HCT116 (cell line): ENCODE measurements at regions not wholly inside any gene's neighbourhood (a gene's known extent, or its start where the extent isn't known, plus 50 kb on each side); places are given as distances from the start of the nearest gene placed in this dataset.

Source experiments
- EGR1 ChIP-seq: IDR thresholded peaks from 2 replicates; pipeline ENCODE4 v1.6.1; 2012; ENCODE audit warnings: low read depth
- EZH2 ChIP-seq: fragments of 200-600 bp; sonication (generic); IDR thresholded peaks from 2 replicates; pipeline ENCODE4 v1.6.1; 2017; ENCODE audit warnings: antibody characterized with exemption, mixed run types
- POLR2A ChIP-seq: IDR thresholded peaks from 2 replicates; pipeline ENCODE4 v1.7.0; 2011; ENCODE audit warnings: borderline replicate concordance; ENCODE audit not compliant: insufficient read depth, insufficient read length; ENCODE audit errors: extremely low read depth
- POLR2AphosphoS5 ChIP-seq: IDR thresholded peaks from 2 replicates; pipeline ENCODE4 v1.6.1; 2011; ENCODE audit warnings: mild to moderate bottlenecking, low read depth, low read length, moderate library complexity
- YY1 ChIP-seq: IDR thresholded peaks from 2 replicates; pipeline ENCODE4 v1.6.1; 2011; ENCODE audit warnings: low read length, low read depth, moderate library complexity, mild to moderate bottlenecking; ENCODE audit not compliant: insufficient replicate concordance; ENCODE audit errors: extremely low read depth
- ZNF274 ChIP-seq: fragments of 200-500 bp; sonication (Bioruptor generic); IDR thresholded peaks from 2 replicates; pipeline ENCODE4 v1.6.1; 2014; ENCODE audit warnings: mild to moderate bottlenecking, low read depth, low read length, inconsistent platforms
- TF ChIP-seq, protein P1 (sequence below), 3 experiments: fragments of 200-600 bp in 1 of 3; sonication (generic) in 1 of 3; IDR thresholded peaks in 2 of 3; conservative IDR thresholded peaks in 1 of 3; 2 replicates each; pipeline ENCODE4 v1.5.1; 2012 to 2017; ENCODE audit warnings: low read depth in 2 of 3, low read length in 2 of 3, antibody characterized with exemption in 1 of 3, borderline replicate concordance in 1 of 3, control low read depth in 1 of 3, mild to moderate bottlenecking in 1 of 3, mixed read lengths in 1 of 3, mixed run types in 1 of 3, moderate library complexity in 1 of 3; ENCODE audit not compliant: insufficient read depth in 1 of 3

DNA sequence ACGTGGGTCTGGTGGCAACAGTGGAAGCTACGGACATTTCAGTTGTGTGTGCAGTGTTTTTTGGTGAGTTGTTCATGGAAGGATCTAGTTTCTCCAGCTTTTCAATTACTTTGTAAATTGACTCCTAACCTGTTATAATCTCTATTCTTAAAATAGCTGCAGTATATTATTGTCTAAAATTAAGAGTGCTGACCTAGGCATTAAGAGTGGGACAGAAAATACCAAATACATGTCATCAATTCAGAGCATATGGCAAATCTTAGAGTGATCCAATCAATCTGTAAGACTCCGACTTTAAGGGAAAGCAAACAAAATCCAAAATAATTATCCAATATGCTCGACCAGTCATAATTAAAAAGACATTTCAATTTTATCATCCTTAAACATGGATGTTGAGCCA lies 338.1 kb upstream of the PCDH9 start:
- TF ChIP-seq EZH2 (no peak), POLR2AphosphoS5 (no peak), YY1 (no peak), EGR1 (no peak), POLR2A (no peak), ZNF274 (no peak)
- TF ChIP-seq, protein P1, sequence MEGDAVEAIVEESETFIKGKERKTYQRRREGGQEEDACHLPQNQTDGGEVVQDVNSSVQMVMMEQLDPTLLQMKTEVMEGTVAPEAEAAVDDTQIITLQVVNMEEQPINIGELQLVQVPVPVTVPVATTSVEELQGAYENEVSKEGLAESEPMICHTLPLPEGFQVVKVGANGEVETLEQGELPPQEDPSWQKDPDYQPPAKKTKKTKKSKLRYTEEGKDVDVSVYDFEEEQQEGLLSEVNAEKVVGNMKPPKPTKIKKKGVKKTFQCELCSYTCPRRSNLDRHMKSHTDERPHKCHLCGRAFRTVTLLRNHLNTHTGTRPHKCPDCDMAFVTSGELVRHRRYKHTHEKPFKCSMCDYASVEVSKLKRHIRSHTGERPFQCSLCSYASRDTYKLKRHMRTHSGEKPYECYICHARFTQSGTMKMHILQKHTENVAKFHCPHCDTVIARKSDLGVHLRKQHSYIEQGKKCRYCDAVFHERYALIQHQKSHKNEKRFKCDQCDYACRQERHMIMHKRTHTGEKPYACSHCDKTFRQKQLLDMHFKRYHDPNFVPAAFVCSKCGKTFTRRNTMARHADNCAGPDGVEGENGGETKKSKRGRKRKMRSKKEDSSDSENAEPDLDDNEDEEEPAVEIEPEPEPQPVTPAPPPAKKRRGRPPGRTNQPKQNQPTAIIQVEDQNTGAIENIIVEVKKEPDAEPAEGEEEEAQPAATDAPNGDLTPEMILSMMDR (IDR thresholded peaks at IDR 0.05 in 2 of 3, conservative IDR thresholded peaks at IDR 0.05 in 1 of 3; ENCODE audit: borderline replicate concordance in 1 of 3, insufficient read depth in 1 of 3, low read depth in 2 of 3, low read length in 2 of 3): no peak
